ENCODE measurements at regions not wholly inside any gene's neighbourhood (a gene's known extent, or its start where the extent isn't known, plus 50 kb on each side); places are given as distances from the start of the nearest gene placed in this dataset.

DNA sequence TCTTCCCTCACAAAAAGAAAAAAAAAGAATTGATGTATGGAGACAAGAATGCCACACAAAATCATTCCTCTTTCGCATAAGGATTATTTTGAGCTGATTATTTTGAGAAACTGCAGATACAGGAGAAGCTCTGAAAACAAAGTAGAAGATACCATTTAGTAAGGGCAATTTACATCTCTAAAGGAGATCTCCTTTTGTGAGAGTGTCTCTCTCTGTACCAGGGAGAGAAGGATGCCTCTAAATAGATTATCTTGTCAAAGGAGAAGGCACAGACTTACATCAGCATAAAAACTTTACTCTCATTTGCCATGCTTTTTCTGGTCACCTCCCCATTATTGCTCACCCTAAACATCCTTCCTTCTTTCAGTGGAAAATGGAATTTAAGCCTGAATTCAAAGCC is 747.9 kb upstream of the COBL start:
- H3K27me3 ChIP-seq = no peaks in the 10 kb centered on the region
- H3K4me3 ChIP-seq (ENCODE audit: low read depth, low read length) = no peak overlapping the region
- no peaks in the 10 kb centered on the region for H3K9me3 ChIP-seq
- TF ChIP-seq, protein P1, sequence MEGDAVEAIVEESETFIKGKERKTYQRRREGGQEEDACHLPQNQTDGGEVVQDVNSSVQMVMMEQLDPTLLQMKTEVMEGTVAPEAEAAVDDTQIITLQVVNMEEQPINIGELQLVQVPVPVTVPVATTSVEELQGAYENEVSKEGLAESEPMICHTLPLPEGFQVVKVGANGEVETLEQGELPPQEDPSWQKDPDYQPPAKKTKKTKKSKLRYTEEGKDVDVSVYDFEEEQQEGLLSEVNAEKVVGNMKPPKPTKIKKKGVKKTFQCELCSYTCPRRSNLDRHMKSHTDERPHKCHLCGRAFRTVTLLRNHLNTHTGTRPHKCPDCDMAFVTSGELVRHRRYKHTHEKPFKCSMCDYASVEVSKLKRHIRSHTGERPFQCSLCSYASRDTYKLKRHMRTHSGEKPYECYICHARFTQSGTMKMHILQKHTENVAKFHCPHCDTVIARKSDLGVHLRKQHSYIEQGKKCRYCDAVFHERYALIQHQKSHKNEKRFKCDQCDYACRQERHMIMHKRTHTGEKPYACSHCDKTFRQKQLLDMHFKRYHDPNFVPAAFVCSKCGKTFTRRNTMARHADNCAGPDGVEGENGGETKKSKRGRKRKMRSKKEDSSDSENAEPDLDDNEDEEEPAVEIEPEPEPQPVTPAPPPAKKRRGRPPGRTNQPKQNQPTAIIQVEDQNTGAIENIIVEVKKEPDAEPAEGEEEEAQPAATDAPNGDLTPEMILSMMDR (IDR thresholded peaks at IDR 0.05; ENCODE audit: low read depth, low read length) = no peak
- DNase-seq = no peak
- no peaks in the 10 kb centered on the region for H3K36me3 ChIP-seq
- H3K4me1 ChIP-seq = no peaks in the 10 kb centered on the region

DNA sequence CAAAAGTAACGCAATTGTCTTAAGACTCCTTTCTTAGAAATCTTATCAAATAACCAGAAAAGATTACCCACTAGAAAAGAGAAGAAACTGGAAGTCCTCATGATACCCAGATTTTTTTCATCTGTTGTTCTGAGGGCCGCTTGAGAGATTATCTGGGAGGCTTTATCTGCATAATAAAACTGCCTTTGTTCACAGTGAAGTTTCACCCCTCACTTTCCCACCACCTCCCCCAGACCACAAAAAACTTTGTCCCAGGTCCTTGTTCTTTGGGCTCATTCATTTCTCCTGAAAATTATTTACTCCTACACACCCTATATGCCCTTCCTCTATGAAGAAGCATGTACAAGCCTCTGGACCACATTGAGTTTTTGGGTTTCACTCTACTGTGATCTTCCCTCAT is 745.1 kb upstream of the COBL start:
- TF ChIP-seq, protein P1 (IDR thresholded peaks at IDR 0.05; ENCODE audit: low read depth, low read length) = no peak
- H3K36me3 ChIP-seq = no peaks in the 10 kb centered on the region

DNA sequence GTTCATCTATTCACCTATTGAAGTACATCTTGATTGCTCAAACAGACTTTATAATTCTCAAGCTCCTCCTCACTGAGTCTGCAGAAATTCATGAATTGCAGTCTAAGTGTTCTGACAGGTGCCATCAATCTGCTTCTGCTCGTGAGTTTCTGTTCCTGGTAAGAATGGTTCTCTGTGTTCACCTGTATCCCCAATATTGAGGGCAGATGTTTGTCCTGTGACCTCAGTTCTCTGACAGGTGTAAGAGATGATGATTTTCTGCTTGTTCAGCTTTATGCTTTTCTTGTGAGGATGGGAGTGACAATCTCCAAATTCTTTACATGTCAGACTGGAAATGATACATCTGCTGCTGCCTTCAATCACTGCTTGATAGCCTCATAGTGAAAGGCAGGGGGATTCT is 736.9 kb upstream of the COBL start:
- Histone ChIP-seq H3K9me3 (no peaks in the 10 kb centered on the region), H3K36me3 (no peaks in the 10 kb centered on the region), H3K27me3 (no peaks in the 10 kb centered on the region), H3K4me3 (ENCODE audit: low read depth, low read length) (no peak overlapping the region), H3K4me1 (no peaks in the 10 kb centered on the region)
- TF ChIP-seq, protein P1 (IDR thresholded peaks at IDR 0.05; ENCODE audit: low read depth, low read length) = no peak
- DNase-seq = no peak

More for the DNA sequence above, 745.1 kb upstream of the COBL start:
- no peaks in the 10 kb centered on the region for H3K9me3 ChIP-seq
- H3K4me3 ChIP-seq (ENCODE audit: low read depth, low read length) = no peak overlapping the region
- no peaks in the 10 kb centered on the region for H3K4me1 ChIP-seq
- no peaks in the 10 kb centered on the region for H3K27me3 ChIP-seq
- no peak for DNase-seq

DNA sequence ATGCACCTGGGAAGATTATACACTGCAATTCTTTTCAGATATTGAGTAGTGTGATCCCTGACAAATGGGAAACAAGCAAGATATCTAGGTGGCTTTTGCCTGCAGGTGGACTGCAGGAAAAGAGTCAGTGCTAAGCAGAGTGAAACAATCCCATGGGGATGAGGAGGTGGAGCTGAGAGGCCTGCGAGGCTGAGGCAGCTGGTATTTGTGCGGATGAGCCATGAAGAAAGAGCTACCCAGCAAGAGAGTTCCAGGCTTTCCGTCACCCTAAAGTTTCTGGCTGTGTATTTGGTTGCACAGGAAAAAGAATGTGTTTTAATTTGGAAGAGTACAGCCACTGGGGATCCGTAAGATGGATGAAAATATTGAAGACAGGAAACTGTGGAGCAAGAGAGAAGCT is 714.1 kb upstream of the COBL start:
- H3K27me3 ChIP-seq = no peaks in the 10 kb centered on the region

DNA sequence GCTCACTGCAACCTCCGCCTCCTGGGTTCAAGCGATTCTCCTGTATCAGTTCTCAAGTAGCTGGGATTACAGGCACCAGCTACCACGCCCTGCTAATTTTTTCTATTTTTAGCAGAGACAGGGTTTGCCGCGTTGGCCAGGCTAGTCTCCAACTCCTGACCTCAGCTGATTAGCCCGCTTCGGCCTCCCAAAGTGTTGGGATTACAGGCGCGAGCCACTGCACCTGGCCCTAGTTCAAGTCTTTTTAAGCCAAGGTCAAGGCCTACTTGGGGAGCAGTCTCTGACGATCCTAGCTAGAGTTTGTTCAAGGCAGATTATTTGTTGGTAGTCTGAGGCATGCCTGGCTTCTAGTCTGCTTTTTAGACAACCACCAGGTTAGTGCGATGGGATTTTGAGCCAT is 709.5 kb upstream of the COBL start:
- DNase-seq = no peak
- Histone ChIP-seq H3K4me1 (peaks cover 5% of the 10 kb centered on the region), H3K27me3 (no peaks in the 10 kb centered on the region), H3K36me3 (no peaks in the 10 kb centered on the region), H3K4me3 (ENCODE audit: low read depth, low read length) (no peak overlapping the region), H3K9me3 (peaks cover 3% of the 10 kb centered on the region)
- TF ChIP-seq, protein P1 (IDR thresholded peaks at IDR 0.05; ENCODE audit: low read depth, low read length) = no peak

More for the DNA sequence above, 714.1 kb upstream of the COBL start:
- Histone ChIP-seq H3K36me3 (no peaks in the 10 kb centered on the region), H3K4me1 (peaks cover 5% of the 10 kb centered on the region), H3K9me3 (peaks cover 3% of the 10 kb centered on the region), H3K4me3 (ENCODE audit: low read depth, low read length) (no peak overlapping the region)
- TF ChIP-seq, protein P1 (IDR thresholded peaks at IDR 0.05; ENCODE audit: low read depth, low read length) = no peak
- DNase-seq = no peak

DNA sequence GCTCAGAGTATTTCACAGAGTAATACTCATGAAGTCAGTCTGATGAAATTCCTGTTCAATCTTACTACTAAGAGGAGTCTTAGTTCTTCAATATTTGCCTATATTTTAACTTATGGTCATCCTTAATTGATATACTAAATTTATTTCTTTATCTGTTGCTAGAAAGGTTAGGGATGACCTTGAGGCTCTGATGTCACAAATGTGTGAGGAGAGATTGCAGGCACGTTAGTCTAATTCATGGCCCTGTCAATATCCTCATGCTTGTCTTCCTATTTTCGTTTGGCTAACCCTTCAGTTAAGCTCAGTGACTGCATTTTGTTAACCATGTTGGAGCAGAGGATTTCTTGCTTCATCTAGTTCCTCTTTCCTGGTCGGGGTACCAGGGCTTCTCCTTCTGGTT is 704.7 kb upstream of the COBL start:
- Histone ChIP-seq H3K9me3 (no peaks in the 10 kb centered on the region), H3K36me3 (no peaks in the 10 kb centered on the region), H3K4me3 (ENCODE audit: low read depth, low read length) (no peak overlapping the region), H3K27me3 (no peaks in the 10 kb centered on the region), H3K4me1 (no peaks in the 10 kb centered on the region; the same call in 1 of the 2 replicates)
- TF ChIP-seq, protein P1 (IDR thresholded peaks at IDR 0.05; ENCODE audit: low read depth, low read length) = no peak
- DNase-seq = no peak

Measured in BE2C (cell line).